Left hindlimb (tissue), 1 donor: ENCODE measurements at regions not wholly inside any gene's neighbourhood (a gene's known extent, or its start where the extent isn't known, plus 50 kb on each side); places are given as distances from the start of the nearest gene placed in this dataset.

ENCODE experiments used
- DNase-seq: peaks from one replicate; pipeline ENCODE4 v3.0.0-alpha.2; 2018

GRCh38 chr6:79864421-79864820 is 82.9 kb downstream of the ELOVL4 start:
- no peak for DNase-seq

- DNase-seq: no peak
These were observed 83.4 kb downstream of the ELOVL4 start for GRCh38 chr6:79864001-79864400.

GRCh38 chr6:79863566-79863965 is 83.8 kb downstream of the ELOVL4 start:
- DNase-seq: no peak

GRCh38 chr6:79862711-79863110 is 84.6 kb downstream of the ELOVL4 start:
- no peak for DNase-seq

GRCh38 chr6:79862126-79862525 is 85.2 kb downstream of the ELOVL4 start:
- no peak for DNase-seq

- DNase-seq: no peak
These were observed 86.3 kb downstream of the ELOVL4 start for GRCh38 chr6:79861023-79861422.

GRCh38 chr6:79847426-79847825 is 99.9 kb downstream of the ELOVL4 start:
- no peak for DNase-seq

DNA sequence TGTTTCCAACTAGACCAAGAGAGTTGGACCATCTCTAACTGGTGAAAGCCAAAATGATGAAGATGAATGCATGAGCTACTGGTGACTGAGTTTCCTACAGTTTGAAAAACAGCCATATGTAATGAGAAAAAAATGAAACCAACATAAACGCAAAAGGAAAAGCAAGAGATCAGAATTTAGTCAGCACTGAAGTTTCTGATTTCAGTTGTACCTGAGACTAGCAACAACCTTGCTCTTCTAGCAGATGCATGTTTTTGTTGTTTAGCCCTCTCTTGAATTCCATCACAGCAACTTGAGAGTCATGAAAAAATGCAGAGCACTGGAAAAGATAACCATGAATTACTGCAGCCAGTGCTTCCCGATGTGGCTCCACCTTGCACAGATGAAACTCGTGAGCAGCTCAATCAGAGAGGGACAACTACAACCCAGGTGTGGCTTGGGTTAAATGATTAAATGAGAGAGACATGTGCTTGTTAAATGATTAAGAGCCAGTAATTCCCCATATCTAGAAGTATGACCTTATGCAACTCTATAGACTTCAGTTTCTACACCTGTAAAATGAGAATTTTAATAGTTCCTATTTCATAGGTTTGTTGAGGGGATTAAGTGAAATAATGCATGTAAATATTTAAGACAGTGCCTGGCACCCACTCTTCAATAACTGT is 104.8 kb downstream of the ELOVL4 start:
- no peak for DNase-seq

GRCh38 chr6:79841577-79842375 is 105.6 kb downstream of the ELOVL4 start:
- no peak for DNase-seq

DNA sequence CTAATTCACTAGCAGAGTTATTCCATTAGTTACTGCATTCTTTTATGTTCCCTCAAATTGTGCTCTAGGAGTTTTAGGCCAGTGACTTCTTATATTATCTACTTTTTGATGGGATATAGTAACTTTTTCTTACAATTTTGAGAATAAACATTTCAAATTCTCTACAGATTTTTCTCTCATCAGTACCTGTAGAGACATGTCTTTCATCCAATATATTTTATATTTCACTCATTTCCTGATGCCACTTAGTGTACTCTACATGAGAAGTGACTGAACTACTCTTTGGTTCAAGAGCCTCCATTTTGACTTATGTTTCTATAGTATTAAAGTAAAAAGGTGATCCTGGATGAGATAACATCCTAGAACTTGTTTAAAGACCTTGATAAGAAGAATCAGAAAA is 108.5 kb downstream of the ELOVL4 start:
- DNase-seq: no peak

GRCh38 chr6:79833964-79834284 is 113.4 kb downstream of the ELOVL4 start:
- no peak for DNase-seq

DNA sequence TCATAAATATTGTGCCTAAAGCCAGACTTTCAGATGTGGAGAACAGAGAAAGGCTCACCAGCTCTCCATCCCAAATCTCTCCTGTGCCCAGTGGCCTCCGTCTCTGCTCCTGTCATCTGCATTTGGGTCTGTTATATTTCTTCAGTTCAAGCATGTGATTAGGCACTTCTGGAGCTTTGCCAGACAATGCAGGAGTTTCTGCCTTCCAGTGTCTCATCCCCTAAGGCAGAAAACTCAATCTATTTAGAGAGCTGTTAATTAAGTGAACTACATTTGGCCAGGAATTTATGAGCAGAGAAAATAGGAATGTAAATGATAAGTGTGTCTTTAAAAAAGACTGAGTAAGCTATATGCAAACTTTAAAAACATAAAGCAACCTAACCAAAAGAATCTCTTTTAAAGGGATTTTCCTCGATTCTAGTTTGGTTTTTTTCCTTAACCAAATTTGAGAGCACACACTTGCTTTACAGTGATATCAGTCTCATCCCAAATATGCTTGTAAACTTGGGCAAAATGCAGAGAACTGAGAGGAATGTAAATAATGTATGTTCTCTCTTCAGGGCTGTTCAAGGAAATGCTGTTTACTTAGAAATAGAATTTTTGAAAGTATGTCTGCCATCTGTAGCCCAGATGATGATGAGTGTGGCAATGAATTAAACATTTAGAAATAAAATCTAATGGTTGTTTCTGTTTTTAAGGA is 113.9 kb downstream of the ELOVL4 start:
- no peak for DNase-seq

GRCh38 chr6:79832723-79833122 is 114.6 kb downstream of the ELOVL4 start:
- DNase-seq: no peak

DNA sequence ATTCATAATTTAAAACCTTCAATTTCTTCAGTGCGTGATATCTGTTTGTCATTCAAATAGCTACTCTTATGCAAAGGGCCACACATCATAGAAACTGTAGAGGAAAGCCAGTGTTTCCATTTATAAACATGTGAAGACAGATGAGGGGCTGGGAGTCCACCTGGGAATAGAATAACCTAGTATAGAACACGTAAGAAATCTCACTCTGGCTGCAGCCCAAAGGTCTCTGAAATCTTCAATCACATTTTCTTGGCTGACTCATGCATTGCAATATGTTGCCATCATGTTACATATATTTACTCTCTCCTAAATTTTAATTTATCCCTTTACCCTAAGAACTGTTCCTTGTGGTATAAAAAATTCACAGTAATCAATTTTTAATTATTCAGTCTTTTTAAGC is 123.2 kb downstream of the ELOVL4 start:
- DNase-seq: no peak

GRCh38 chr6:79821859-79822258 is 125.5 kb downstream of the ELOVL4 start:
- no peak for DNase-seq

GRCh38 chr6:79818471-79818870 is 128.9 kb downstream of the ELOVL4 start:
- DNase-seq: no peak

GRCh38 chr6:79814940-79815339 is 132.4 kb downstream of the ELOVL4 start:
- DNase-seq: no peak

DNA sequence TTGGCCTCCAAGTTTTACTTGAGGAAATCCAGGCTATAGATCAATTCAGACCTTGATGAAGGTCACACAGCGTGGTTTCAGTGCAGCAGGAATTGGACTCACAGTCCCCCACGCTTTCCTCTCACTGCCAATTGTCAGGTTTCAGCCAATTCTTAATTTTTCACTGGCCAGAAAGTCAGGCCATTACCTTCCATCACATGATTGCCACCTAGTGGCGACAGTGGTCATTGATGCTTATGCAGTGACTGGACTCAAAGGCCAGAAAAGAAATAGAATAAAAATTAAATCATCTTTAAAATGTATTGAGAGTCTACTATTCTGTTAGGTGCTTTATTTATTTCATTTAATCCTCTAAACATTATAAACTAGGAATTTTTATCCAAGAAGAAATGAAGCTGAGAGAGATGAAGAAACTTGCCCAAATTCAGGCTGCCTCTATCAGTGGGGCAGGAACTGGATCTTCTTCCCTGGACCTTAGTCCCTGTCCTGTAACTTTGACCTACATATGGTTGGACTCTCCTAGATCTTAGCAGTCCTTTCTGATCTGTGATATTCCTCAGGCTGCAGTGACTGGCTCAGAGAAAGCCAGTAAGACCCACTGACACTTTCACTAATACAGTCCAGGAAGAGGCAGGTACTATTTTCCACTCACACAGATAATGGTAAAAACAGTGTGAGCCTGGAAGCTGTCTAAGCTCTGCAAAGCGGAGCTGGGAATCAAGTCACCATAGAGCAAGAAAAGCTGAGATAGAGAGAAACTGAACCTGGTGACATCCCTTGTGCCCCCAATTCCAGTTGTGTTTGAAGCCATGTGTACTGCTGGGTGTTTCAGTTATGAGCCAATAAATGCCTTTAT is 133.3 kb downstream of the ELOVL4 start:
- peak; percentile 66 for DNase-seq

DNA sequence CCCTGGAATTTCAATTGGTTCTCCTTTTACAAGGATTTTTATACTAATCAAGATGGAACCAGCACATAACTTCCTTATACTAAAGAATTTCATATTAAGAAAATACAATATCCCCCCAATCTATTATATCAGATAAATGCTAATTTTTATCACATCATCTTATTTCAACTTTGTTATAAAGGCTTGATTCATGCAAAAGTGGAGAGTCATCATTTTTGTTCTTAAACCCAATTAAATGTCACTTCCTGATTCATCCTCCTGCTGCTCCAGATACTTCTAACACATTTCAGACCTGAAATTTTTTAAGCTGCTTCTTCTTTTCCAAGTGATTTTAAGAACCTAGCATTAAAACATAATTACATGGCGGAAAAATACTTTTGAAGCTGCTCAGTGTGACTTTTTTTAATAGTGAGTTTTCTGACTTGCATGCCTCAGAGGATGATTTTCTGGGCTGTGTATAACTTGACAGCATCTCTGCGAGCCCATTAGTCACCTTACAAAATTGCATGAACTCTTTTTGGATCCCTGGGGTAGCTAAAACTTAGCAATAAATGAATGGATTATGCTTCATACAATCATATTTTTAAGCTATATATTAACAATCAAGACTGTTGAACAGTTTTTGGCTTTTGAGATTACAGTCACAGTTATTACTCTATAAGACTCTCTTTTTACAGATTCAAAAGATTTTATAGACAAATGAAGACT is 134.1 kb downstream of the ELOVL4 start:
- no peak for DNase-seq

DNA sequence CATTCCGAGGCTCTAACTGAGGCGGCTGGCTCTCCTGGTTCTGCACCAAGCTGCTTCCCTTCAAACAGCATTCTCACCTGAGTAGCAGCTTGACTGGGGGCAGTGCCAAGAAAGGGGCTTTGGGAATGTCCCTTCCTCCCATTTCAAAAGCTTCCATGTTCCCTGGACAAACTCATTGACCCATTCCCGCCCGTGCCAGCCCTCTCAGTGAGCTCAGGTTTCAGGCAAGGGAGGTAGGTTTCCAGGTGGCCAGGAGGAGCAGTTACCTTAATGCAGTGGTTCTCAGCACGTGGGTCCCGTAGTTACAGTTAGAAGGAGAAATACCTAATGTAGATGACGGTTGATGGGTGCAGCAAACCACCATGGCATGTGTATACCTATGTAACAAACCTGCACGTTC is 135.2 kb downstream of the ELOVL4 start:
- no peak for DNase-seq

GRCh38 chr6:79810871-79811270 is 136.5 kb downstream of the ELOVL4 start:
- DNase-seq: no peak

GRCh38 chr6:79810185-79810705 is 137.1 kb downstream of the ELOVL4 start:
- DNase-seq: peak; percentile 40
